Stomach (tissue), 8 donors: ENCODE measurements at regions not wholly inside any gene's neighbourhood (a gene's known extent, or its start where the extent isn't known, plus 50 kb on each side); places are given as distances from the start of the nearest gene placed in this dataset.
A peak's percentile ranks its signal among the peaks of the same experiment; 100 is the strongest.
"Not testable (repeated sequence)": the region's sequence is repeated elsewhere in the genome, so short reads cannot be mapped to it uniquely, and the experiment has no call there.

Source experiments
- DNase-seq, 2 donors: peaks; one replicate each; pipeline versions ENCODE4 v3.0.0 to v3.0.0-alpha.2; 2013 to 2019
- H3K27ac ChIP-seq, 5 donors: fragments of 200-600 bp in 4 of 5; sonication (generic) in 4 of 5; one replicate each; pipeline ENCODE4 v1.5.1; 2013 to 2019; ENCODE audit warnings: mild to moderate bottlenecking in 1 of 5, moderate library complexity in 1 of 5
- H3K27me3 ChIP-seq, 3 donors: fragments of 200-600 bp; sonication (generic); one replicate each; pipeline ENCODE4 v1.5.1; 2017 to 2019; ENCODE audit warnings: mixed run types in 1 of 3
- H3K36me3 ChIP-seq, 4 donors: fragments of 200-600 bp; sonication (generic); 1 replicate in 3 of 4; 2 replicates in 1 of 4; pipeline ENCODE4 v1.5.1; 2016 to 2019
- H3K4me1 ChIP-seq, 4 donors: fragments of 200-600 bp; sonication (generic); one replicate each; pipeline ENCODE4 v1.5.1; 2016 to 2019
- H3K4me3 ChIP-seq, 4 donors: fragments of 200-600 bp; sonication (generic) in 3 of 4; one replicate each; pipeline ENCODE4 v1.5.1; 2016 to 2019; ENCODE audit warnings: mild to moderate bottlenecking in 1 of 4
- H3K9me3 ChIP-seq, 4 donors: fragments of 200-600 bp; sonication (generic); one replicate each; pipeline ENCODE4 v1.5.1; 2016 to 2019
- CTCF ChIP-seq, 7 experiments: fragments of 450-650 bp in 4 of 7; fragments of 200-600 bp in 3 of 7; sonication (generic) in 3 of 7; IDR thresholded peaks; one replicate each; pipeline ENCODE4 v1.5.1; 2016 to 2019; ENCODE audit warnings: antibody characterized with exemption in 7 of 7, control low read depth in 2 of 7, mild to moderate bottlenecking in 1 of 7
- EP300 ChIP-seq: sonication (generic); formaldehyde crosslinking; IDR thresholded peaks from one replicate; pipeline ENCODE4 v1.6.1; 2017; ENCODE audit warnings: antibody characterized with exemption
- POLR2A ChIP-seq, 4 donors: fragments of 450-650 bp; IDR thresholded peaks; one replicate each; pipeline ENCODE4 v1.6.1; 2016; ENCODE audit warnings: antibody characterized with exemption in 4 of 4, control low read depth in 2 of 4, mild to moderate bottlenecking in 1 of 4, moderate library complexity in 1 of 4
- POLR2AphosphoS5 ChIP-seq, 3 donors: sonication (generic); formaldehyde crosslinking; IDR thresholded peaks; one replicate each; pipeline ENCODE4 v1.6.1; 2016; ENCODE audit warnings: antibody characterized with exemption in 3 of 3
- WGBS, 5 donors: extraction: QIAGEN DNeasy Blood & Tissue Kit in 3 of 5; methylation state at CpG; one replicate each; pipeline versions ENCODE4 v1.1.5 to v1.1.7; 2013 to 2018; 5-methylcytosine and 5-hydroxymethylcytosine counted together
- intact Hi-C: fragments of 100-400 bp; cut with DNase I; formaldehyde crosslinking; loops from one replicate; pipeline ENCODE4 v1.15.1; 2023; ENCODE audit warnings: low total_unique reads
- donor health status: healthy with polysubstance abuse.
- donor health status: Bipolar disorder and iron deficiency.
- donor health status: healthy.

- Histone ChIP-seq H3K36me3 (no peaks in the 10 kb centered on the region), H3K27me3 (peaks cover 0 to 4% (median 0%) of the 10 kb centered on the region in 3 donors), H3K9me3 (no peaks in the 10 kb centered on the region), H3K4me3 (no peak overlapping the region), H3K27ac (peak overlapping the region in 1 of 5 donors; percentile 20), H3K4me1 (peaks cover 0 to 8% (median 0%) of the 10 kb centered on the region in 4 donors)
- 19 to 33% (median 28%) methylated on average over 8 of the region's 8 CpGs for WGBS, 5 donors
- intact Hi-C loops: no loop called here
- DNase-seq: peak in 1 of 2 donors; percentile 68
- TF ChIP-seq POLR2A (IDR thresholded peaks at IDR 0.05): no peak
- TF ChIP-seq CTCF (IDR thresholded peaks at IDR 0.05): no peak
- no peak for TF ChIP-seq EP300
- no peak for TF ChIP-seq POLR2AphosphoS5 (IDR thresholded peaks at IDR 0.05)
Measured at GRCh38 chr18:38751898-38752297, 1186.3 kb upstream of the CELF4 start.

GRCh38 chr18:38751211-38751610, 1185.6 kb upstream of the CELF4 start:
- no peak for DNase-seq
- WGBS, 5 donors: 50 to 72% (median 56%) methylated on average over 2 of the region's 2 CpGs
- H3K4me3 ChIP-seq: no peak overlapping the region

GRCh38 chr18:38750751-38751150, 1185.2 kb upstream of the CELF4 start:
- no peak overlapping the region for H3K27ac ChIP-seq
- peaks cover 0 to 4% (median 0%) of the 10 kb centered on the region in 3 donors for H3K27me3 ChIP-seq
- no peak for DNase-seq
- no peak overlapping the region for H3K4me3 ChIP-seq
- no peaks in the 10 kb centered on the region for H3K36me3 ChIP-seq
- no peaks in the 10 kb centered on the region for H3K9me3 ChIP-seq
- H3K4me1 ChIP-seq: peaks cover 0 to 8% (median 0%) of the 10 kb centered on the region in 4 donors
- intact Hi-C loops: no loop called here
- no peak for TF ChIP-seq POLR2AphosphoS5 (IDR thresholded peaks at IDR 0.05)
- 72 to 83% (median 73%) methylated on average over 3 of the region's 3 CpGs for WGBS, 5 donors

More at GRCh38 chr18:38751211-38751610, 1185.6 kb upstream of the CELF4 start:
- Histone ChIP-seq H3K9me3 (no peaks in the 10 kb centered on the region), H3K4me1 (peaks cover 0 to 8% (median 0%) of the 10 kb centered on the region in 4 donors), H3K36me3 (no peaks in the 10 kb centered on the region), H3K27ac (no peak overlapping the region), H3K27me3 (peaks cover 0 to 4% (median 0%) of the 10 kb centered on the region in 3 donors)
- intact Hi-C loops: no loop called here
- TF ChIP-seq EP300 (no peak), POLR2AphosphoS5 (IDR thresholded peaks at IDR 0.05) (no peak), CTCF (IDR thresholded peaks at IDR 0.05) (no peak), POLR2A (IDR thresholded peaks at IDR 0.05) (no peak)

GRCh38 chr18:38747153-38747552, 1181.6 kb upstream of the CELF4 start:
- Histone ChIP-seq H3K36me3 (no peaks in the 10 kb centered on the region), H3K4me1 (peaks cover 0 to 2% (median 0%) of the 10 kb centered on the region in 4 donors), H3K27ac (no peak overlapping the region), H3K4me3 (no peak overlapping the region), H3K27me3 (peaks cover 0 to 4% (median 0%) of the 10 kb centered on the region in 3 donors), H3K9me3 (peaks cover 0 to under 1% (median 0%) of the 10 kb centered on the region in 4 donors)
- TF ChIP-seq EP300 (no peak), CTCF (IDR thresholded peaks at IDR 0.05) (no peak), POLR2A (IDR thresholded peaks at IDR 0.05) (no peak), POLR2AphosphoS5 (IDR thresholded peaks at IDR 0.05) (no peak)
- intact Hi-C loops: no loop called here
- 74 to 87% (median 82%) methylated on average over 5 of the region's 5 CpGs for WGBS, 5 donors
- no peak for DNase-seq

GRCh38 chr18:38720181-38720580, 1154.6 kb upstream of the CELF4 start:
- intact Hi-C loops, H3K27ac ChIP-seq, DNase-seq, H3K9me3 ChIP-seq, H3K27me3 ChIP-seq, H3K4me3 ChIP-seq, H3K4me1 ChIP-seq, H3K36me3 ChIP-seq: not testable (repeated sequence)
- 65 to 82% (median 69%) methylated on average over 2 of the region's 2 CpGs for WGBS, 5 donors
